CD14-positive monocyte (primary cell): ENCODE measurements at regions not wholly inside any gene's neighbourhood (a gene's known extent, or its start where the extent isn't known, plus 50 kb on each side); places are given as distances from the start of the nearest gene placed in this dataset.

Source experiments
- DNase-seq, 3 donors: peaks; one replicate each; pipeline ENCODE4 v3.0.0-alpha.2; 2011 to 2022
- H2AFZ ChIP-seq: 2 replicates; pipeline ENCODE4 v1.6.0; 2012; ENCODE audit warnings: mild to moderate bottlenecking, low read depth, low read length, inconsistent platforms; ENCODE audit not compliant: insufficient read depth, poor library complexity, severe bottlenecking
- H3K27ac ChIP-seq, 2 donors: 1 replicate in 1 of 2; 2 replicates in 1 of 2; pipeline ENCODE4 v1.5.1; 2012 to 2013; ENCODE audit warnings: low read length in 2 of 2, control low read depth in 1 of 2, inconsistent platforms in 1 of 2, low read depth in 1 of 2, mild to moderate bottlenecking in 1 of 2
- H3K27me3 ChIP-seq, 2 donors: one replicate each; pipeline versions ENCODE4 v1.6.0 to v1.6.1; 2011 to 2013; ENCODE audit warnings: low read length in 2 of 2; ENCODE audit not compliant: control insufficient read depth in 2 of 2, insufficient read depth in 2 of 2
- H3K36me3 ChIP-seq, 2 donors: replicated peaks in 1 of 2; 1 replicate in 1 of 2; 2 replicates in 1 of 2; pipeline versions ENCODE4 v1.5.1 to v1.6.1; 2012 to 2013; ENCODE audit warnings: low read length in 2 of 2, control low read depth in 1 of 2, inconsistent platforms in 1 of 2, mild to moderate bottlenecking in 1 of 2; ENCODE audit not compliant: insufficient read depth in 2 of 2, control insufficient read depth in 1 of 2
- H3K4me1 ChIP-seq, 2 donors: 1 replicate in 1 of 2; 2 replicates in 1 of 2; pipeline versions ENCODE4 v1.5.1 to v1.6.1; 2012 to 2013; ENCODE audit warnings: low read length in 2 of 2, control low read depth in 1 of 2, inconsistent platforms in 1 of 2, mild to moderate bottlenecking in 1 of 2, moderate library complexity in 1 of 2; ENCODE audit not compliant: insufficient read depth in 2 of 2, control insufficient read depth in 1 of 2
- H3K4me2 ChIP-seq: replicated peaks from 2 replicates; pipeline ENCODE3; 2012; ENCODE audit warnings: low read length, moderate library complexity, mild to moderate bottlenecking; ENCODE audit not compliant: poor library complexity, severe bottlenecking; ENCODE audit errors: extremely low read depth
- H3K4me3 ChIP-seq, 3 experiments: fragments of 200-600 bp in 1 of 3; sonication (generic) in 1 of 3; replicated peaks in 1 of 3; 1 replicate in 2 of 3; 2 replicates in 1 of 3; pipeline ENCODE4 v1.5.1; 2011 to 2013; ENCODE audit warnings: low read length in 3 of 3, mild to moderate bottlenecking in 3 of 3, control low read depth in 2 of 3, low read depth in 2 of 3, inconsistent platforms in 1 of 3, moderate library complexity in 1 of 3
- H3K79me2 ChIP-seq: 2 replicates; pipeline ENCODE4 v1.6.0; 2012; ENCODE audit warnings: mild to moderate bottlenecking, control low read depth, inconsistent platforms, low read length, moderate library complexity; ENCODE audit not compliant: insufficient read depth
- H3K9ac ChIP-seq: 2 replicates; pipeline ENCODE4 v1.6.0; 2017; ENCODE audit warnings: low read length, mild to moderate bottlenecking; ENCODE audit not compliant: insufficient read depth, poor library complexity, severe bottlenecking
- H3K9me3 ChIP-seq, 2 donors: replicated peaks in 1 of 2; 1 replicate in 1 of 2; 2 replicates in 1 of 2; pipeline versions ENCODE4 v1.5.1 to v1.6.1; 2012 to 2013; ENCODE audit warnings: low read length in 2 of 2, control low read depth in 1 of 2; ENCODE audit not compliant: control insufficient read depth in 1 of 2, insufficient read depth in 1 of 2
- H4K20me1 ChIP-seq: 2 replicates; pipeline ENCODE4 v1.6.0; 2012; ENCODE audit warnings: mild to moderate bottlenecking, low read length, control low read depth, moderate library complexity; ENCODE audit not compliant: insufficient read depth
- H3K27ac Mint-ChIP-seq, 7 donors: one replicate each; pipeline ENCODE4 v1.8.0; 2020; ENCODE audit warnings: mild to moderate bottlenecking in 7 of 7, mixed read lengths in 7 of 7, moderate library complexity in 6 of 7, inconsistent platforms in 2 of 7
- H3K27me3 Mint-ChIP-seq, 3 donors: one replicate each; pipeline ENCODE4 v1.8.0; 2021 to 2022; ENCODE audit warnings: low read depth in 3 of 3, mild to moderate bottlenecking in 3 of 3, mixed read lengths in 3 of 3, moderate library complexity in 3 of 3, inconsistent platforms in 1 of 3
- H3K36me3 Mint-ChIP-seq, 2 donors: one replicate each; pipeline ENCODE4 v1.8.0; 2020; ENCODE audit warnings: mixed read lengths in 2 of 2, inconsistent platforms in 1 of 2, mild to moderate bottlenecking in 1 of 2
- H3K4me1 Mint-ChIP-seq: one replicate; pipeline ENCODE4 v1.8.0; 2020; ENCODE audit warnings: mild to moderate bottlenecking, mixed read lengths
- H3K4me3 Mint-ChIP-seq, 2 donors: one replicate each; pipeline ENCODE4 v1.8.0; 2020; ENCODE audit warnings: mild to moderate bottlenecking in 2 of 2, mixed read lengths in 2 of 2, moderate library complexity in 1 of 2
- H3K9me3 Mint-ChIP-seq, 7 donors: one replicate each; pipeline ENCODE4 v1.8.0; 2020 to 2022; ENCODE audit warnings: mixed read lengths in 7 of 7, mild to moderate bottlenecking in 6 of 7, moderate library complexity in 6 of 7, inconsistent platforms in 2 of 7
- CTCF ChIP-seq: fragments of 200-600 bp; IDR thresholded peaks from one replicate; pipeline ENCODE4 v1.8.0; 2022; ENCODE audit warnings: antibody characterized with exemption, mild to moderate bottlenecking
- WGBS: methylation state at CpG from one replicate; pipeline ENCODE4 v1.1.5; 2013; ENCODE audit warnings: missing lambda C conversion rate; ENCODE audit not compliant: insufficient coverage; 5-methylcytosine and 5-hydroxymethylcytosine counted together
- intact Hi-C, 2 donors: fragments of 100-400 bp; cut with micrococcal nuclease; formaldehyde crosslinking; loops; one replicate each; pipeline versions ENCODE4 v1.15.0 to v1.15.1; 2023

GRCh38 chr9:7284517-7284916 is 515.1 kb downstream of the DMAC1 start:
- H4K20me1 ChIP-seq: no peaks in the 10 kb centered on the region
- Mint-ChIP-seq H3K4me1 (no peaks in the 10 kb centered on the region), H3K4me3 (no peak overlapping the region), H3K36me3 (no peaks in the 10 kb centered on the region), H3K9me3 (peaks cover 3 to 20% (median 9%) of the 10 kb centered on the region in 7 donors), H3K27me3 (peaks cover 1 to 3% (median 1%) of the 10 kb centered on the region in 3 donors), H3K27ac (peak overlapping the region in 1 of 7 donors; percentile 31)
- no peaks in the 10 kb centered on the region for H3K36me3 ChIP-seq
- H3K4me1 ChIP-seq: no peaks in the 10 kb centered on the region
- no peak overlapping the region for H3K4me2 ChIP-seq
- no peak for TF ChIP-seq CTCF
- no peak overlapping the region for H3K27ac ChIP-seq
- no CpG with 5 or more reads among the region's 2 CpGs for WGBS
- no peak overlapping the region for H3K4me3 ChIP-seq
- H3K9ac ChIP-seq: no peak overlapping the region
- no peak for DNase-seq
- no peaks in the 10 kb centered on the region for H3K9me3 ChIP-seq
- H2AFZ ChIP-seq: no peak overlapping the region
- no peaks in the 10 kb centered on the region for H3K79me2 ChIP-seq
- intact Hi-C loops: no loop called here
- no peaks in the 10 kb centered on the region for H3K27me3 ChIP-seq

GRCh38 chr9:7284117-7284516 is 515.5 kb downstream of the DMAC1 start:
- 90% methylated on average over 1 of the region's 1 CpG for WGBS
- Histone ChIP-seq H3K4me2 (no peak overlapping the region), H3K9ac (no peak overlapping the region), H3K27me3 (no peaks in the 10 kb centered on the region), H3K4me1 (no peaks in the 10 kb centered on the region), H3K27ac (no peak overlapping the region), H3K36me3 (no peaks in the 10 kb centered on the region), H3K79me2 (no peaks in the 10 kb centered on the region), H4K20me1 (no peaks in the 10 kb centered on the region), H3K9me3 (no peaks in the 10 kb centered on the region), H2AFZ (no peak overlapping the region), H3K4me3 (no peak overlapping the region)
- Mint-ChIP-seq H3K4me3 (no peak overlapping the region), H3K27ac (no peak overlapping the region), H3K27me3 (peaks cover 1 to 3% (median 1%) of the 10 kb centered on the region in 3 donors), H3K9me3 (peaks cover 1 to 23% (median 9%) of the 10 kb centered on the region in 7 donors), H3K36me3 (no peaks in the 10 kb centered on the region), H3K4me1 (no peaks in the 10 kb centered on the region)
- DNase-seq: no peak
- no peak for TF ChIP-seq CTCF
- intact Hi-C loops: no loop called here
